Right lobe of liver (tissue), 4 donors: ENCODE measurements at regions not wholly inside any gene's neighbourhood (a gene's known extent, or its start where the extent isn't known, plus 50 kb on each side); places are given as distances from the start of the nearest gene placed in this dataset.

Experiments
- POLR2A ChIP-seq: fragments of 450-650 bp; IDR thresholded peaks from one replicate; pipeline ENCODE4 v1.6.1; 2017; ENCODE audit warnings: antibody characterized with exemption, mild to moderate bottlenecking
- TF ChIP-seq, protein P1 (sequence below), 4 donors: fragments of 200-600 bp in 3 of 4; fragments of 450-650 bp in 1 of 4; IDR thresholded peaks; one replicate each; pipeline versions ENCODE4 v1.5.1 to v1.8.0; 2016 to 2022; ENCODE audit warnings: antibody characterized with exemption in 4 of 4, mild to moderate bottlenecking in 2 of 4
- donor health status: DM: no; HTN: no; CAD: no.
- donor health status: DM: no; HTN: no; CAD: no.
- donor health status: DM: no; HTN: yes; CAD: no.

DNA sequence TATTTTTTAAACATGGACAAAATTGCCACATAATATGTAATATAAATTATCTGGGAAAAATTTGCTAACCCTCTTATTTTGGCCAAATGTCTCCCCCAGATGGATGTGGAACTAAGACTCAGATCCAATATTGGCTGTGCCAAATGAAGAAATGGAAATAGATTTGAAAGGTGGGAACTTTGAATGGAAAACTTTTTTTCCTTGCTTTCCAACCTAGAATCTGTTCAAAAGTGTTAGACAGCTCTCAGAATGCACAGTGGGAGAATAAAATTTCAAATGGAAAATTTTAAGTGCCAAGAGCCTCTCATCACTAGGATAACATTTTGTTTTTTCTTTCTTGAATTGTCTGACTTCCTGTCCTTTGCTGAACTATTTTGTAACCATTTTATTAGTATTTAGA, 142.6 kb upstream of the GAS1 start:
- TF ChIP-seq POLR2A: no peak
- TF ChIP-seq, protein P1, sequence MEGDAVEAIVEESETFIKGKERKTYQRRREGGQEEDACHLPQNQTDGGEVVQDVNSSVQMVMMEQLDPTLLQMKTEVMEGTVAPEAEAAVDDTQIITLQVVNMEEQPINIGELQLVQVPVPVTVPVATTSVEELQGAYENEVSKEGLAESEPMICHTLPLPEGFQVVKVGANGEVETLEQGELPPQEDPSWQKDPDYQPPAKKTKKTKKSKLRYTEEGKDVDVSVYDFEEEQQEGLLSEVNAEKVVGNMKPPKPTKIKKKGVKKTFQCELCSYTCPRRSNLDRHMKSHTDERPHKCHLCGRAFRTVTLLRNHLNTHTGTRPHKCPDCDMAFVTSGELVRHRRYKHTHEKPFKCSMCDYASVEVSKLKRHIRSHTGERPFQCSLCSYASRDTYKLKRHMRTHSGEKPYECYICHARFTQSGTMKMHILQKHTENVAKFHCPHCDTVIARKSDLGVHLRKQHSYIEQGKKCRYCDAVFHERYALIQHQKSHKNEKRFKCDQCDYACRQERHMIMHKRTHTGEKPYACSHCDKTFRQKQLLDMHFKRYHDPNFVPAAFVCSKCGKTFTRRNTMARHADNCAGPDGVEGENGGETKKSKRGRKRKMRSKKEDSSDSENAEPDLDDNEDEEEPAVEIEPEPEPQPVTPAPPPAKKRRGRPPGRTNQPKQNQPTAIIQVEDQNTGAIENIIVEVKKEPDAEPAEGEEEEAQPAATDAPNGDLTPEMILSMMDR (IDR thresholded peaks at IDR 0.05): no peak
